GM10248 (cell line): ENCODE measurements at regions not wholly inside any gene's neighbourhood (a gene's known extent, or its start where the extent isn't known, plus 50 kb on each side); places are given as distances from the start of the nearest gene placed in this dataset.
"Not testable (repeated sequence)": the region's sequence is repeated elsewhere in the genome, so short reads cannot be mapped to it uniquely, and the experiment has no call there.

Source experiments
- CTCF ChIA-PET: fragments of 300-600 bp; sonication (Branson Sonifier 250); formaldehyde crosslinking; extraction: SDS; loops from one replicate; lab custom pipeline; 2021; ENCODE audit warnings: antibody characterized with exemption; lab: Yijun Ruan, JAX
- POLR2A ChIA-PET: fragments of 350-650 bp; sonication (Branson Sonifier 250); formaldehyde crosslinking; extraction: SDS; loops from one replicate; lab custom pipeline; 2020; ENCODE audit warnings: antibody characterized with exemption; lab: Yijun Ruan, JAX
- DNase-seq: peaks from one replicate; pipeline ENCODE4 v3.0.0; 2012; ENCODE audit errors: extremely low spot score
- CTCF ChIP-seq: IDR thresholded peaks from 2 replicates; pipeline ENCODE4 v1.5.1; 2012; ENCODE audit warnings: mild to moderate bottlenecking, low read depth; ENCODE audit errors: extremely low read depth, missing control alignments, control extremely low read depth

GRCh38 chr5:120345947-120346346 lies 118.2 kb upstream of the PRR16 start:
- no peak for DNase-seq
- POLR2A ChIA-PET = no interaction called here
- CTCF ChIA-PET = interaction anchor here (1.2 to 1.6 kb wide), 2 partner anchors 11 to 46 kb away, joined by 3 to 4 read pairs; no protein-coding TSS in a partner anchor
- no peak for TF ChIP-seq CTCF

GRCh38 chr5:120351071-120351470 lies 113.0 kb upstream of the PRR16 start:
- CTCF ChIA-PET, DNase-seq, POLR2A ChIA-PET: not testable (repeated sequence)

GRCh38 chr5:120354126-120354525 lies 110.0 kb upstream of the PRR16 start:
- no peak for TF ChIP-seq CTCF
- POLR2A ChIA-PET = no interaction called here
- no peak for DNase-seq
- CTCF ChIA-PET = no interaction called here

- no peak for DNase-seq
- ChIA-PET CTCF (no interaction called here), POLR2A (no interaction called here)
- TF ChIP-seq CTCF = no peak
Observed at GRCh38 chr5:120358949-120359348, 105.2 kb upstream of the PRR16 start.

- ChIA-PET POLR2A (no interaction called here), CTCF (no interaction called here)
- no peak for DNase-seq
- no peak for TF ChIP-seq CTCF
Observed at GRCh38 chr5:120361941-120362340, 102.2 kb upstream of the PRR16 start.

- no peak for DNase-seq
- ChIA-PET POLR2A (no interaction called here), CTCF (no interaction called here)
- TF ChIP-seq CTCF = no peak
Observed at GRCh38 chr5:120362426-120362825, 101.7 kb upstream of the PRR16 start.

- no peak for TF ChIP-seq CTCF
- ChIA-PET CTCF (no interaction called here), POLR2A (no interaction called here)
- no peak for DNase-seq
Observed at GRCh38 chr5:120365656-120366446, 98.2 kb upstream of the PRR16 start.
